SK-N-SH treated with all-trans-retinoic acid at 6 μM for 48 hours (cell line): ENCODE measurements at regions not wholly inside any gene's neighbourhood (a gene's known extent, or its start where the extent isn't known, plus 50 kb on each side); places are given as distances from the start of the nearest gene placed in this dataset.

Experiments used
- OSR1 ChIP-seq: fragments of 250-450 bp; sonication (Bioruptor Pico); IDR thresholded peaks from 2 replicates; pipeline ENCODE4 v1.8.0; 2022; ENCODE audit warnings: moderate library complexity, mild to moderate bottlenecking, inconsistent platforms
- PATZ1 ChIP-seq: fragments of 250-450 bp; sonication (Bioruptor Pico); IDR thresholded peaks from 2 replicates; pipeline ENCODE4 v1.8.0; 2020; ENCODE audit warnings: mild to moderate bottlenecking, moderate library complexity, borderline replicate concordance
- ZFP3 ChIP-seq: fragments of 250-450 bp; sonication (Bioruptor Pico); IDR thresholded peaks from 2 replicates; pipeline ENCODE4 v1.5.0; 2020; ENCODE audit warnings: mild to moderate bottlenecking, moderate library complexity

GRCh38 chr4:159577241-159577640, 474.4 kb downstream of the RAPGEF2 start:
- TF ChIP-seq PATZ1 (CRISPR knock-in tag): no peak
- no peak for TF ChIP-seq ZFP3 (CRISPR knock-in tag)
- no peak for TF ChIP-seq OSR1
